ENCODE measurements at regions not wholly inside any gene's neighbourhood (a gene's known extent, or its start where the extent isn't known, plus 50 kb on each side); places are given as distances from the start of the nearest gene placed in this dataset.

- TF ChIP-seq CTCF (IDR thresholded peaks at IDR 0.05; ENCODE audit: low read depth, low read length): no peak
- no peaks in the 10 kb centered on the region for H3K36me3 ChIP-seq
- DNase-seq: no peak
- no peaks in the 10 kb centered on the region for H3K9me3 ChIP-seq (ENCODE audit: severe bottlenecking)
- H3K27ac ChIP-seq: no peak overlapping the region
- H3K27me3 ChIP-seq (ENCODE audit: insufficient read depth, low read depth, severe bottlenecking): no peaks in the 10 kb centered on the region
- H3K4me3 ChIP-seq (ENCODE audit: low read depth, low read length): no peak overlapping the region
Measured at GRCh38 chr6:144580771-144581170, 295.6 kb downstream of the UTRN start.

DNA sequence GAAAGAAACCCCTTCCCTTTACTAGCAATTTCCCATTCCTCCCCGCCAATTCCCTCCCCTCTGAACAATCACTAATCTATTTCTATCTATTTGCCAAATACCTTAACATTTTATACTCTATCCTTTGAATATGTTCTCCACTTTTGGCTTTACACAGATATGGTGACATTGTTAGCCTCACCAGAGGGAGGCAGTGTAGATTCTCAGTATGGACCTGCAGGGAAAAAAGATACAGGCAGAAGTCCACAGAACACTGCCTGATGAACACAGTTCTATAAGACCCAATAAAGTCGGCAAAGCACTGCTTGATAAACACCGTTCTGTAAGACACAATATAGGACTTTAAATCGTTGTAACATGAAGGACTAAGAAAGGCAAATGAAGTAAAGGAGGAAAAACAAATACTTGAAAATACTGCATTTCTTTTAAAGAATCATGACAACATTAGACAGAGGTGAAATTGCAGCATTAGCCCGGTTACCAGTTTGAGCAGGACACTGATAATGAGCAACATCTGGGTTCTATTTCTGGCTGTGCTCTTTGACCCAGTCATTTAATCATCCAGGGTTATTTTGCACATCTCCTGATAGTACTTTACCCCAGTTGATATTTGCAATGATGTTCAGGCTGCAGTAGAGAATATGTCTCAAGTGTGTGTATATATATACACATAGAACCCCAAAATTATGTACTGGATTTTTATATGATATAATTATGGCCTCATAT, 296.8 kb downstream of the UTRN start:
- Histone ChIP-seq H3K9me3 (ENCODE audit: severe bottlenecking) (no peaks in the 10 kb centered on the region), H3K36me3 (no peaks in the 10 kb centered on the region), H3K4me3 (ENCODE audit: low read depth, low read length) (no peak overlapping the region), H3K27ac (no peak overlapping the region), H3K27me3 (ENCODE audit: insufficient read depth, low read depth, severe bottlenecking) (no peaks in the 10 kb centered on the region)
- TF ChIP-seq CTCF (IDR thresholded peaks at IDR 0.05; ENCODE audit: low read depth, low read length): peak; percentile 50
- DNase-seq: peak; percentile 34

GRCh38 chr6:144582939-144583613, 297.9 kb downstream of the UTRN start:
- H3K27ac ChIP-seq: no peak overlapping the region
- H3K9me3 ChIP-seq (ENCODE audit: severe bottlenecking): no peaks in the 10 kb centered on the region
- no peak for TF ChIP-seq CTCF (IDR thresholded peaks at IDR 0.05; ENCODE audit: low read depth, low read length)
- no peaks in the 10 kb centered on the region for H3K36me3 ChIP-seq
- H3K27me3 ChIP-seq (ENCODE audit: insufficient read depth, low read depth, severe bottlenecking): no peaks in the 10 kb centered on the region
- no peak for DNase-seq
- H3K4me3 ChIP-seq (ENCODE audit: low read depth, low read length): no peak overlapping the region

- no peak overlapping the region for H3K27ac ChIP-seq
- H3K4me3 ChIP-seq (ENCODE audit: low read depth, low read length): no peak overlapping the region
Measured at GRCh38 chr6:144583614-144583954, 298.4 kb downstream of the UTRN start.

GRCh38 chr6:144585217-144585814, 300.2 kb downstream of the UTRN start:
- DNase-seq: no peak
- Histone ChIP-seq H3K9me3 (ENCODE audit: severe bottlenecking) (no peaks in the 10 kb centered on the region), H3K36me3 (no peaks in the 10 kb centered on the region), H3K27me3 (ENCODE audit: insufficient read depth, low read depth, severe bottlenecking) (no peaks in the 10 kb centered on the region), H3K27ac (no peak overlapping the region), H3K4me3 (ENCODE audit: low read depth, low read length) (no peak overlapping the region)
- peak; percentile 39; the same call in 1 of the 2 replicates for TF ChIP-seq CTCF (IDR thresholded peaks at IDR 0.05; ENCODE audit: low read depth, low read length)

More at GRCh38 chr6:144583614-144583954, 298.4 kb downstream of the UTRN start:
- Histone ChIP-seq H3K27me3 (ENCODE audit: insufficient read depth, low read depth, severe bottlenecking) (no peaks in the 10 kb centered on the region), H3K36me3 (no peaks in the 10 kb centered on the region), H3K9me3 (ENCODE audit: severe bottlenecking) (no peaks in the 10 kb centered on the region)
- TF ChIP-seq CTCF (IDR thresholded peaks at IDR 0.05; ENCODE audit: low read depth, low read length): no peak
- DNase-seq: no peak

Measured in WERI-Rb-1 (cell line).